ENCODE measurements at regions not wholly inside any gene's neighbourhood (a gene's known extent, or its start where the extent isn't known, plus 50 kb on each side); places are given as distances from the start of the nearest gene placed in this dataset.

DNA sequence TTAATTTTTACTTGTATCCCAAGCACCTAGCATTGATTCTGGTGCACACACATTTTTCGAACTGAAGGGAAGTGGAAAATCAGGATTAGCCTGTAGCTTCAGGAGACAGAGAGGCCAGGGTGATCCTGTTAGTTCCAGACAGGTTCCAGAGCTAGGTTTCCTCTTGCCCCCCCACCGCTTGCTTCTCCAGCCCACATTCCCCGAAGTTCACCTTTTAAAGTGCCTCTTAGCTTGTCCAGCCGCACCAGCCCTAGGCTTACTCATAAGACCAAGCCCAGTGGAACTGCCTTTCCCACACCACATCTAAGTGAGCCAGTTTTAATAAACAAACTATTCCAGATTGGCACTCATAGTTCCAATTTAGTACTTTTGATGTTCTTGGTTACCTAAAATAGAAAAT is 898.6 kb upstream of the KLHL29 start:
- no peak overlapping the region for H3K4me3 ChIP-seq (ENCODE audit: low read length)
- TF ChIP-seq, protein P1, sequence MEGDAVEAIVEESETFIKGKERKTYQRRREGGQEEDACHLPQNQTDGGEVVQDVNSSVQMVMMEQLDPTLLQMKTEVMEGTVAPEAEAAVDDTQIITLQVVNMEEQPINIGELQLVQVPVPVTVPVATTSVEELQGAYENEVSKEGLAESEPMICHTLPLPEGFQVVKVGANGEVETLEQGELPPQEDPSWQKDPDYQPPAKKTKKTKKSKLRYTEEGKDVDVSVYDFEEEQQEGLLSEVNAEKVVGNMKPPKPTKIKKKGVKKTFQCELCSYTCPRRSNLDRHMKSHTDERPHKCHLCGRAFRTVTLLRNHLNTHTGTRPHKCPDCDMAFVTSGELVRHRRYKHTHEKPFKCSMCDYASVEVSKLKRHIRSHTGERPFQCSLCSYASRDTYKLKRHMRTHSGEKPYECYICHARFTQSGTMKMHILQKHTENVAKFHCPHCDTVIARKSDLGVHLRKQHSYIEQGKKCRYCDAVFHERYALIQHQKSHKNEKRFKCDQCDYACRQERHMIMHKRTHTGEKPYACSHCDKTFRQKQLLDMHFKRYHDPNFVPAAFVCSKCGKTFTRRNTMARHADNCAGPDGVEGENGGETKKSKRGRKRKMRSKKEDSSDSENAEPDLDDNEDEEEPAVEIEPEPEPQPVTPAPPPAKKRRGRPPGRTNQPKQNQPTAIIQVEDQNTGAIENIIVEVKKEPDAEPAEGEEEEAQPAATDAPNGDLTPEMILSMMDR (conservative IDR thresholded peaks at IDR 0.05; ENCODE audit: low read length) = no peak
- no peak for DNase-seq (ENCODE audit: low read depth)

DNA sequence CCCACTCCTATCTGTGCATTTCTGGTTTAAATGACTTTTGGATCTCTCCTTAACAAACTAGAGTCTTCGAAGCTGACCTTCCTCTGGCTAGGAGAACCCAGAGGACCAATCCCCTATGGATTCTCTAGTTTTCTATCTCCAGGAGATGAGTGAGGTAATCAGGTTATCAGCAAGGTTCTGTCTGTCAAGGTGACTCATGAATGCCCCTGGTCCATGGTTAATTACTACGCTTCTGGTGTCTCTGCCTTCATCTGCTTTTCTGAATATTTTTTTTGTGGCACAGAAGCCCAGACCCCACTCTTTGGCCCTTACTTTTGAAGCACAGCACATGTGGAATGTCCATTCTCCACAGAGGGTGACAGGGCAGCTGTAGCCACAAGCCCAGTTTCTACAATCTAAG is 897.9 kb upstream of the KLHL29 start:
- no peak for DNase-seq (ENCODE audit: low read depth)
- TF ChIP-seq, protein P1 (conservative IDR thresholded peaks at IDR 0.05; ENCODE audit: low read length) = no peak
- H3K4me3 ChIP-seq (ENCODE audit: low read length) = no peak overlapping the region

DNA sequence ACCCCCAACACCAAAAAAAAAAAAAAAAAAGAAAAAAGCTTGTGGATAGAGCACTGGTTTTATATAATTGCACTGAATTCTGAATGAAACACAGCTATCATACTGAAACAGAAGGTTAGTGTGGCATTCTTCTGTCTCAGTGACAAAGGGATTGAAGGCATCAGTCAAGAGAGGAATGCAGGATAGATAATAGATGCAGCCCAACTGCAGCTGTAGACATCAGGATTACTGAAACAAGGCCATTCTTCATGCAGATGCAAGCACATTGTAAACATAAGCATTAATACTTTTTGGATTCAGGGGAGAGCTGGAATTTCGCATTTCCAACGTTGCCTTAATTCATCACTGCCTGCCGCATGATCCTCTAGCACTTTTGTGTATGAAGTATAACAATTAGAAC is 897.4 kb upstream of the KLHL29 start:
- TF ChIP-seq, protein P1 (conservative IDR thresholded peaks at IDR 0.05; ENCODE audit: low read length) = no peak
- H3K4me3 ChIP-seq (ENCODE audit: low read length) = no peak overlapping the region
- DNase-seq (ENCODE audit: low read depth) = no peak

DNA sequence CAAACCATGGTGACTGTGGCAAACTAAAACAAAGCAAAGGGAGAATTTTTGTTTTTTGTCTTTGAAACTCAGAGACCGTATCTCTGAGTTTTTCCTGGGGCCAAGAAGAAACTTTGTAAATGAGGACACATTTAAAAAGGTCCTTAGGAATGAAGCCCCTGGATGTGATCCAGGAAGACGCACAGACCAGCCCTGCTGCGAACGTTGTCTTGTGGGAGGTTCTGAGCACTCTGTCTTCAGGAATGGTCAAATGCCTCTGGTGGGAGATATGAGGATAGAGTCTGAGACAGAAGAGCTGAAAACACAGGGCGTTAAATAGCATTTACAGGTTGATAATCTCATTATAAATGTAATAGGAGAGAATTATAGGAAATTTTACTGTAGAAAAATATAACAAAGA is 893.5 kb upstream of the KLHL29 start:
- DNase-seq (ENCODE audit: low read depth) = no peak
- TF ChIP-seq, protein P1 (conservative IDR thresholded peaks at IDR 0.05; ENCODE audit: low read length) = no peak
- no peak overlapping the region for H3K4me3 ChIP-seq (ENCODE audit: low read length)

DNA sequence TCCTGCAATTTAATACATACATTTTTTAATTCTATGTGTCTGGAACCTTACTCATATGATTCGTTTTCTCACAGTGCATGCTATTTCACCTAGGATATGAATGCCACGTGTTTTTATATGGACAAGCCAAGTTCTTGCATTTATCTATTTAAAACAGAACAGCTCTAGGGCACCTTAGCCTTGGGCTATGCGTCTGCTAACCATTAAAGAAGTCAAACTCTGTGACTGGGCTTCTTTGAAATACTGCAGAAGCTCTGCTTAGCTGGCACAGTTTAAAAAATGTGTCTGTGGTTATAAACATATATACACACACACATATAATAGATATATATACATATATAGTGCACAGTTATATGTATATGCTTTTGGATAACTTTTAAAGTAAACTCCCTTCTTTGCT is 890.8 kb upstream of the KLHL29 start:
- TF ChIP-seq, protein P1 (conservative IDR thresholded peaks at IDR 0.05; ENCODE audit: low read length) = no peak
- no peak for DNase-seq (ENCODE audit: low read depth)
- no peak overlapping the region for H3K4me3 ChIP-seq (ENCODE audit: low read length)

DNA sequence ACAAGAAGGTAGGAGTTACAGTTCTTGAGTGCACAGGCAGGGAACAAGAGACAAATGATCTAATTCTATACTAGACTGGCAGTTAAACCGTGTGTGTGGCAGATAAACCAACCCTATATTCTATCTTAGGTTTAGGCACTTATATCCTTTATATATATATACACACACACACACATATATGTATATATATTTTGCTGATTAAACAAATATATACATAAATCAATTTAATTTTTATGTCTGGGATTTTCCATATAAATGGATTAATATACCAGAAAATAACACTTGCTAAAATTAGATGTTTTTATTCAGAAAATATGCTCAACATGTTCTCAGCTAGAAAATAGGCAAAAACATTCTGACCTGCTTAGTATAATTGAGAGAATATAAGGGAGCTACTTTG is 887.9 kb upstream of the KLHL29 start:
- DNase-seq (ENCODE audit: low read depth) = no peak
- no peak overlapping the region for H3K4me3 ChIP-seq (ENCODE audit: low read length)

DNA sequence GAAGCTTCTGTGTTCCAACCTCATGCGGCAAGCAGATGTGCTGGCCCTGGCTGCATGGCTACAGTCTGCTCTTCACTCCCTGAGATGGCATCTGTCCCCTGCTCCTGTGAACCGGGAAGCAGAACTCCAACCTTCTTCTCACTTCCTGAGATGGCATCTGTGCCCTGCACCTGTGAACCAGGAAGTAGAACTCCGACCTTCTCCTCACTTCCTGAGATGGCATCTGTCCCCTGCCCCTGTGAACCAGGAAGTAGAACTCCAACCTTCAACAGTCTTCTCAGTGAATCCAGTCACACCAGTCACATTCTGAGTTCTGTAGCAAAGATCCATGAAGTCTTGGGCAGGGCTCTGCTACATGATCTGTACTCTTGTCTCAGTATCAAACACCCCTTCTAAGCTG is 887.2 kb upstream of the KLHL29 start:
- no peak for DNase-seq (ENCODE audit: low read depth)
- no peak overlapping the region for H3K4me3 ChIP-seq (ENCODE audit: low read length)
- TF ChIP-seq, protein P1 (conservative IDR thresholded peaks at IDR 0.05; ENCODE audit: low read length) = no peak

More for the DNA sequence above, 887.9 kb upstream of the KLHL29 start:
- TF ChIP-seq, protein P1 (conservative IDR thresholded peaks at IDR 0.05; ENCODE audit: low read length) = no peak

Measured in AG10803 (cell line).